ENCODE measurements at regions not wholly inside any gene's neighbourhood (a gene's known extent, or its start where the extent isn't known, plus 50 kb on each side); places are given as distances from the start of the nearest gene placed in this dataset.

DNA sequence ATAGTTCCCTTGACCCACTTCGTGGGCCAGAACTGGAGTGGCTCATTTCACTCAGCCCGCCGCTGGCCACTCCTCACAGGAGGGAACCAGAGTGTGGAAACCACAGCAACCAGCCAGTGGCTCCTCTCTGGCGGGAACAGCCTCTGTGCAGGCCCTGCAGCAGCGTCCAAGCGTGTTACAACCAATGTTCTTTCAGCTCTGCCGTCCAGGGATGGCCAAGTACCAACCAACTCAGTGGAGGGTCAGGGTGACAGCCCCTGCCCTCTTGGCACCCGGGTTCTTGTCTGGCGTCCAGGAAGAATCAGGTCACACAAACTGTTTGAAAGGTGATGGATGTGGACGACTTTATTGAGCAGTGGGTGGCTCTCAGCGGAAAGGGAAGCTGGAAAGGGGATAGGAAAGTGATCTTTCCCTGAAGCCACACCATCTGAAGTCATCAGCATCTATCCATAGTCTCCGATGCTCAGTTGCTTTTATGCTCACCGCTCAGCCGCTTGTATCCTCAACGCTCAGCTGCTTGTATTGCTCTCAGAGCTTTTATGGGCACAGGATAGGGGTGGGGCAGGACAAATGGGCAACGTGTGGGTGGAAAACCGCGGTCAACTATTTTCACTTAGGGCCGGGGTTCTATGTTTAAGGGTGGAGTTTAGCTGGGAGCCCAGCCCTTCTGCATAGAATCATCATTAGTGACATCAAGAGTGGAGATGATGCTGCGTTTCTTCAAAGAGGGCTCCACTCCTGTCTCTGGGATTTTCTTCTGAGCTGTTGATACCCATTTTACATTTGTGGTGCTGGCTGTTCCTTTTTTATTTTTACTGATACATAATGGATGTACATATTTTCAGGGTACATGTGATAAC is 250.2 kb downstream of the RRAGC start:
- TF ChIP-seq, protein P1, sequence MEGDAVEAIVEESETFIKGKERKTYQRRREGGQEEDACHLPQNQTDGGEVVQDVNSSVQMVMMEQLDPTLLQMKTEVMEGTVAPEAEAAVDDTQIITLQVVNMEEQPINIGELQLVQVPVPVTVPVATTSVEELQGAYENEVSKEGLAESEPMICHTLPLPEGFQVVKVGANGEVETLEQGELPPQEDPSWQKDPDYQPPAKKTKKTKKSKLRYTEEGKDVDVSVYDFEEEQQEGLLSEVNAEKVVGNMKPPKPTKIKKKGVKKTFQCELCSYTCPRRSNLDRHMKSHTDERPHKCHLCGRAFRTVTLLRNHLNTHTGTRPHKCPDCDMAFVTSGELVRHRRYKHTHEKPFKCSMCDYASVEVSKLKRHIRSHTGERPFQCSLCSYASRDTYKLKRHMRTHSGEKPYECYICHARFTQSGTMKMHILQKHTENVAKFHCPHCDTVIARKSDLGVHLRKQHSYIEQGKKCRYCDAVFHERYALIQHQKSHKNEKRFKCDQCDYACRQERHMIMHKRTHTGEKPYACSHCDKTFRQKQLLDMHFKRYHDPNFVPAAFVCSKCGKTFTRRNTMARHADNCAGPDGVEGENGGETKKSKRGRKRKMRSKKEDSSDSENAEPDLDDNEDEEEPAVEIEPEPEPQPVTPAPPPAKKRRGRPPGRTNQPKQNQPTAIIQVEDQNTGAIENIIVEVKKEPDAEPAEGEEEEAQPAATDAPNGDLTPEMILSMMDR (IDR thresholded peaks at IDR 0.05; ENCODE audit: extremely low read depth in 1 of 2, insufficient read depth in 1 of 2, low read depth in 1 of 2, low read length in 2 of 2) = no peak
- TF ChIP-seq POLR2AphosphoS5 (IDR thresholded peaks at IDR 0.05; ENCODE audit: insufficient read depth, low read depth, low read length) = no peak
- no peak for TF ChIP-seq POLR2A (IDR thresholded peaks at IDR 0.05; ENCODE audit: low read depth, low read length)
- no peak for TF ChIP-seq EZH2 (IDR thresholded peaks at IDR 0.05; ENCODE audit: borderline replicate concordance, low read depth, low read length, severe bottlenecking)
- TF ChIP-seq, protein P2, sequence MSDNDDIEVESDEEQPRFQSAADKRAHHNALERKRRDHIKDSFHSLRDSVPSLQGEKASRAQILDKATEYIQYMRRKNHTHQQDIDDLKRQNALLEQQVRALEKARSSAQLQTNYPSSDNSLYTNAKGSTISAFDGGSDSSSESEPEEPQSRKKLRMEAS (IDR thresholded peaks at IDR 0.05; ENCODE audit: insufficient read depth, insufficient read length) = no peak
- no peak for TF ChIP-seq MYC (IDR thresholded peaks at IDR 0.05; ENCODE audit: low read depth, low read length)
- TF ChIP-seq FOS (IDR thresholded peaks at IDR 0.05; ENCODE audit: borderline replicate concordance, insufficient read depth, low read length) = no peak
- TF ChIP-seq JUN (IDR thresholded peaks at IDR 0.05; ENCODE audit: borderline replicate concordance, insufficient read depth, insufficient read length, low read depth) = no peak
